Natural killer cell (primary cell): ENCODE measurements at regions not wholly inside any gene's neighbourhood (a gene's known extent, or its start where the extent isn't known, plus 50 kb on each side); places are given as distances from the start of the nearest gene placed in this dataset.

Experiments used
- ATAC-seq, 3 donors: fragments of 150-1000 bp in 2 of 3; fragments of 200-7000 bp in 1 of 3; cut with Tn5 transposase; 1 replicate in 1 of 3; 2 replicates in 2 of 3; pipeline ENCODE4 v1.10.0; 2021; ENCODE audit warnings: mild to moderate bottlenecking in 2 of 3, moderate library complexity in 2 of 3
- DNase-seq, 2 donors: peaks; one replicate each; pipeline versions ENCODE4 v3.0.0 to v3.0.0-alpha.2; 2013 to 2021; ENCODE audit warnings: mixed read lengths in 1 of 2
- H3K27ac ChIP-seq: one replicate; pipeline ENCODE4 v1.5.1; 2013; ENCODE audit warnings: mild to moderate bottlenecking, low read length
- H3K27me3 ChIP-seq: one replicate; pipeline ENCODE4 v1.6.1; 2013; ENCODE audit warnings: low read length; ENCODE audit not compliant: control insufficient read depth, insufficient read depth
- H3K36me3 ChIP-seq: one replicate; pipeline ENCODE4 v1.6.1; 2013; ENCODE audit warnings: low read length; ENCODE audit not compliant: control insufficient read depth, insufficient read depth
- H3K4me1 ChIP-seq: one replicate; pipeline ENCODE4 v1.6.1; 2013; ENCODE audit warnings: low read length; ENCODE audit not compliant: control insufficient read depth, insufficient read depth
- H3K4me3 ChIP-seq: one replicate; pipeline ENCODE4 v1.5.1; 2013; ENCODE audit warnings: low read length
- H3K9me3 ChIP-seq: one replicate; pipeline ENCODE4 v1.6.1; 2013; ENCODE audit warnings: low read length; ENCODE audit not compliant: control insufficient read depth, insufficient read depth
- H3K27ac Mint-ChIP-seq, 2 donors: one replicate each; pipeline ENCODE4 v1.8.0; 2022; ENCODE audit warnings: mild to moderate bottlenecking in 2 of 2, mixed read lengths in 2 of 2, moderate library complexity in 1 of 2
- H3K27me3 Mint-ChIP-seq, 2 donors: one replicate each; pipeline ENCODE4 v1.8.0; 2022; ENCODE audit warnings: low read depth in 2 of 2, mixed read lengths in 2 of 2
- H3K36me3 Mint-ChIP-seq: one replicate; pipeline ENCODE4 v1.8.0; 2022; ENCODE audit warnings: mixed read lengths
- H3K4me1 Mint-ChIP-seq, 2 donors: one replicate each; pipeline ENCODE4 v1.8.0; 2022; ENCODE audit warnings: mixed read lengths in 2 of 2
- H3K4me3 Mint-ChIP-seq: one replicate; pipeline ENCODE4 v1.8.0; 2022; ENCODE audit warnings: mild to moderate bottlenecking, moderate library complexity, mixed read lengths
- H3K9me3 Mint-ChIP-seq, 2 donors: one replicate each; pipeline ENCODE4 v1.8.0; 2022; ENCODE audit warnings: mixed read lengths in 2 of 2
- CTCF ChIP-seq: fragments of 200-600 bp; IDR thresholded peaks from one replicate; pipeline ENCODE4 v1.8.0; 2022; ENCODE audit warnings: antibody characterized with exemption
- WGBS: methylation state at CpG from one replicate; pipeline ENCODE4 v1.1.7; 2013; ENCODE audit warnings: missing lambda C conversion rate; ENCODE audit not compliant: insufficient coverage; 5-methylcytosine and 5-hydroxymethylcytosine counted together
- intact Hi-C: fragments of 100-400 bp; cut with micrococcal nuclease; formaldehyde crosslinking; loops from one replicate; pipeline ENCODE4 v1.14.2; 2022

- Histone ChIP-seq H3K27ac (no peak overlapping the region), H3K27me3 (no peaks in the 10 kb centered on the region), H3K4me1 (no peaks in the 10 kb centered on the region), H3K4me3 (no peak overlapping the region), H3K9me3 (no peaks in the 10 kb centered on the region), H3K36me3 (no peaks in the 10 kb centered on the region)
- Mint-ChIP-seq H3K4me1 (no peaks in the 10 kb centered on the region), H3K9me3 (peaks cover 8 to 13% of the 10 kb centered on the region in 2 donors), H3K27ac (no peak overlapping the region), H3K4me3 (no peak overlapping the region), H3K27me3 (no peaks in the 10 kb centered on the region), H3K36me3 (peaks cover 24% of the 10 kb centered on the region)
- intact Hi-C loops = no loop called here
- 93% methylated on average over 9 of the region's 9 CpGs for WGBS
- no peak for TF ChIP-seq CTCF
- DNase-seq (no peak), ATAC-seq (no peak)
Observed at GRCh38 chr12:38384816-38385378, 68.3 kb downstream of the ALG10B start.

GRCh38 chr12:38385486-38385885 is 68.9 kb downstream of the ALG10B start:
- Histone ChIP-seq H3K36me3 (no peaks in the 10 kb centered on the region), H3K9me3 (no peaks in the 10 kb centered on the region), H3K27ac (no peak overlapping the region), H3K4me1 (no peaks in the 10 kb centered on the region), H3K4me3 (no peak overlapping the region), H3K27me3 (no peaks in the 10 kb centered on the region)
- Mint-ChIP-seq H3K4me1 (no peaks in the 10 kb centered on the region), H3K9me3 (peaks cover 10 to 13% of the 10 kb centered on the region in 2 donors), H3K27ac (no peak overlapping the region), H3K4me3 (no peak overlapping the region), H3K36me3 (peaks cover 23% of the 10 kb centered on the region), H3K27me3 (no peaks in the 10 kb centered on the region)
- no peak for TF ChIP-seq CTCF
- intact Hi-C loops = no loop called here
- 100% methylated on average over 1 of the region's 1 CpG for WGBS
- no peak for DNase-seq
- ATAC-seq = no peak

- Mint-ChIP-seq H3K4me1 (no peaks in the 10 kb centered on the region), H3K4me3 (no peak overlapping the region), H3K36me3 (peaks cover 16% of the 10 kb centered on the region), H3K27me3 (no peaks in the 10 kb centered on the region), H3K9me3 (peaks cover 13% of the 10 kb centered on the region in 2 donors), H3K27ac (no peak overlapping the region)
- H3K27ac ChIP-seq = no peak overlapping the region
- H3K9me3 ChIP-seq = no peaks in the 10 kb centered on the region
- no peaks in the 10 kb centered on the region for H3K4me1 ChIP-seq
- TF ChIP-seq CTCF = no peak
- WGBS = 86% methylated on average over 3 of the region's 4 CpGs
- intact Hi-C loops = no loop called here
- H3K4me3 ChIP-seq = no peak overlapping the region
- no peaks in the 10 kb centered on the region for H3K27me3 ChIP-seq
- ATAC-seq (no peak), DNase-seq (no peak)
- H3K36me3 ChIP-seq = no peaks in the 10 kb centered on the region
Observed at GRCh38 chr12:38386205-38386985, 69.8 kb downstream of the ALG10B start.

GRCh38 chr12:38389614-38390013 is 73.0 kb downstream of the ALG10B start:
- H3K27ac ChIP-seq = no peak overlapping the region
- H3K4me3 ChIP-seq = no peak overlapping the region
- no peaks in the 10 kb centered on the region for H3K27me3 ChIP-seq
- Mint-ChIP-seq H3K9me3 (peaks cover 0 to 10% of the 10 kb centered on the region in 2 donors), H3K27ac (no peak overlapping the region), H3K4me3 (no peak overlapping the region), H3K27me3 (no peaks in the 10 kb centered on the region), H3K36me3 (no peaks in the 10 kb centered on the region), H3K4me1 (no peaks in the 10 kb centered on the region)
- intact Hi-C loops = no loop called here
- no peaks in the 10 kb centered on the region for H3K36me3 ChIP-seq
- no peaks in the 10 kb centered on the region for H3K4me1 ChIP-seq
- DNase-seq (no peak), ATAC-seq (no peak)
- no peaks in the 10 kb centered on the region for H3K9me3 ChIP-seq
- TF ChIP-seq CTCF = no peak
